Neutrophil (primary cell): ENCODE measurements at regions not wholly inside any gene's neighbourhood (a gene's known extent, or its start where the extent isn't known, plus 50 kb on each side); places are given as distances from the start of the nearest gene placed in this dataset.

Source experiments
- H3K27ac ChIP-seq: fragments of 200-600 bp; sonication (generic); 2 replicates; pipeline ENCODE4 v1.5.1; 2016; ENCODE audit warnings: mild to moderate bottlenecking, moderate library complexity
- H3K27me3 ChIP-seq: fragments of 200-600 bp; sonication (generic); 2 replicates; pipeline ENCODE4 v1.6.0; 2016; ENCODE audit warnings: mild to moderate bottlenecking
- H3K36me3 ChIP-seq: fragments of 200-600 bp; sonication (generic); 2 replicates; pipeline ENCODE4 v1.5.1; 2017
- H3K4me1 ChIP-seq, 2 experiments: fragments of 200-600 bp in 1 of 2; sonication (generic) in 1 of 2; 1 replicate in 1 of 2; 2 replicates in 1 of 2; pipeline versions ENCODE4 v1.5.1 to v1.6.1; 2013 to 2016; ENCODE audit warnings: low read depth in 1 of 2, low read length in 1 of 2, mild to moderate bottlenecking in 1 of 2, moderate library complexity in 1 of 2; ENCODE audit not compliant: control insufficient read depth in 1 of 2, insufficient read depth in 1 of 2
- H3K4me3 ChIP-seq, 2 experiments: fragments of 200-600 bp in 1 of 2; sonication (generic) in 1 of 2; 1 replicate in 1 of 2; 2 replicates in 1 of 2; pipeline ENCODE4 v1.5.1; 2013 to 2016; ENCODE audit warnings: low read depth in 1 of 2, low read length in 1 of 2, mild to moderate bottlenecking in 1 of 2, moderate library complexity in 1 of 2
- H3K9me3 ChIP-seq: fragments of 200-600 bp; sonication (generic); 2 replicates; pipeline ENCODE4 v1.5.1; 2016
- TF ChIP-seq, protein P1 (sequence below): fragments of 200-600 bp; sonication (generic); IDR thresholded peaks from 2 replicates; pipeline ENCODE4 v1.5.1; 2016; ENCODE audit warnings: antibody characterized with exemption

DNA sequence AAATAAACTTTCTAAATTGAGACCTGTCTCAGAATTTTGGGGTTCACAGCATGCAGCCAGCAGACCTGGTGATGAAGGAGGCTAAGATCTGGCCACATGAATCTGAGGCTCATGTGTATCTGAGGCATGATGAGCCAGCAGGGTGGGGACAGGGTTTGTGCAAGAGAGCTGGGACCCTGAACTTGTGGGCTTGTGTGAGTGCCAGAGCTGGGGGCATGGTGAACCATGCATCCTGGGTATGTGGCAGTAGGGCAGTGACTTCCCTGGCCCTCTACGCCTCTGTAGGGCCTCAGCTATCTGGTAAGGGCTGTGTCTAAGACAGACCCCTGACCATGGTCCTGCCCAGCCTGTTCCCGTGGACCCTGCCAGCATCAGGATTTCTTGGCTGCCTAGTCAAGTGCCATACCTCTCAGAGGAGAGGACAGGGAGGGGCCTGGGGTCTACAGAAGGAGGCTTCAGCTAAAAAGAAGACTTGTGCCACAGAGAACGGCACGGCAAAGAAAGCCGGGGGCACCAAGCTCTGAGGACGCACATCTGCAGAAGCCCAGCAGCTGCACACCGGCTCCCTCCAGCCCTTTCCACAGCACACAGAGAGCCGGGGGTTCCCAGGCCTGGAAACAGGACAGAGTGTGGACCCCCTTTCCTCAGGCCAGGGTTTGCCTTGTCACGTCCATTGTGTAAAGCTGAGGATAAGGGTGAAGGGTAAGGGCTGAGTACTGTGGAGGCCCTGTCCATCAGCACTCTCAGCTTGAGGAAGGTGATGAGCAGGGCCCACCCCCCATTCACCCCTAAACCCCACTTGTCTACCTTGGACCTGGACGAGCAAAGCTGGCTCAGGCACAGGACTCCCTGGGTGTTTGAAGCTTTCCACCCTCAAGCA is 130.1 kb downstream of the MRPL36 start:
- TF ChIP-seq, protein P1, sequence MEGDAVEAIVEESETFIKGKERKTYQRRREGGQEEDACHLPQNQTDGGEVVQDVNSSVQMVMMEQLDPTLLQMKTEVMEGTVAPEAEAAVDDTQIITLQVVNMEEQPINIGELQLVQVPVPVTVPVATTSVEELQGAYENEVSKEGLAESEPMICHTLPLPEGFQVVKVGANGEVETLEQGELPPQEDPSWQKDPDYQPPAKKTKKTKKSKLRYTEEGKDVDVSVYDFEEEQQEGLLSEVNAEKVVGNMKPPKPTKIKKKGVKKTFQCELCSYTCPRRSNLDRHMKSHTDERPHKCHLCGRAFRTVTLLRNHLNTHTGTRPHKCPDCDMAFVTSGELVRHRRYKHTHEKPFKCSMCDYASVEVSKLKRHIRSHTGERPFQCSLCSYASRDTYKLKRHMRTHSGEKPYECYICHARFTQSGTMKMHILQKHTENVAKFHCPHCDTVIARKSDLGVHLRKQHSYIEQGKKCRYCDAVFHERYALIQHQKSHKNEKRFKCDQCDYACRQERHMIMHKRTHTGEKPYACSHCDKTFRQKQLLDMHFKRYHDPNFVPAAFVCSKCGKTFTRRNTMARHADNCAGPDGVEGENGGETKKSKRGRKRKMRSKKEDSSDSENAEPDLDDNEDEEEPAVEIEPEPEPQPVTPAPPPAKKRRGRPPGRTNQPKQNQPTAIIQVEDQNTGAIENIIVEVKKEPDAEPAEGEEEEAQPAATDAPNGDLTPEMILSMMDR = no peak
- Histone ChIP-seq H3K36me3 (no peaks in the 10 kb centered on the region), H3K27ac (no peak overlapping the region), H3K4me3 (no peak overlapping the region), H3K27me3 (peaks cover 100% of the 10 kb centered on the region), H3K9me3 (no peaks in the 10 kb centered on the region), H3K4me1 (no peaks in the 10 kb centered on the region)

DNA sequence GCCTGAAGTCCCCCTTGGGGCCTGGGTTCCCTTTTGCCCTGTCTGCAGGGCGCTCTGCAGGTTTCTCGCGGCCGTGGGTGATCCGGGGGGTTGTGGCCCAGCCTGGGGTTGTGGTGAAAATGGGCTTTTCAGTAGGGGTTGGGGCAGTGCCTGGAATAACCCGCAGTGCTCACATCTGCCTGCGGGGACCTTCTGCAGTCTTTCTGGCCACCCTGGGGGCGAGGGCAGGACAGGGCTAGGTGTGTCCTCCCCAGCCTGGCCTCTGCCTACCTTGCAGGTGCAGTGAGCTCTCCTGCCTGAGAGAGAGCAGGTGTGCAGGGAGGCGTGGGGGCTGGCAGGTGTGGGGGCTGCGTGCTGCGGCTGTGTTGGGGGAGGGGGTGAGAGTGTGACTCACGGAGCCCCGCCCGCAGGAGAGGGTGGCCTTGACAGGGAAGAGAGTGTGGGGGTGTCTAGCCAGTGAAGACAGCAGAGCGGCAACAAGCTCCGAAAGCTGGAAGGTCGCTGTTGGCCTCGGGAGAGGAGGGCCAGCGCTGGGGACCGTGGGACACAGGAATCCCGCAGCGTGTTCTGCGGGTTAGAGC is 131.4 kb downstream of the MRPL36 start:
- Histone ChIP-seq H3K4me3 (no peak overlapping the region), H3K36me3 (no peaks in the 10 kb centered on the region), H3K27ac (no peak overlapping the region), H3K4me1 (no peaks in the 10 kb centered on the region), H3K9me3 (no peaks in the 10 kb centered on the region), H3K27me3 (peaks cover 92% of the 10 kb centered on the region)
- TF ChIP-seq, protein P1 = no peak

DNA sequence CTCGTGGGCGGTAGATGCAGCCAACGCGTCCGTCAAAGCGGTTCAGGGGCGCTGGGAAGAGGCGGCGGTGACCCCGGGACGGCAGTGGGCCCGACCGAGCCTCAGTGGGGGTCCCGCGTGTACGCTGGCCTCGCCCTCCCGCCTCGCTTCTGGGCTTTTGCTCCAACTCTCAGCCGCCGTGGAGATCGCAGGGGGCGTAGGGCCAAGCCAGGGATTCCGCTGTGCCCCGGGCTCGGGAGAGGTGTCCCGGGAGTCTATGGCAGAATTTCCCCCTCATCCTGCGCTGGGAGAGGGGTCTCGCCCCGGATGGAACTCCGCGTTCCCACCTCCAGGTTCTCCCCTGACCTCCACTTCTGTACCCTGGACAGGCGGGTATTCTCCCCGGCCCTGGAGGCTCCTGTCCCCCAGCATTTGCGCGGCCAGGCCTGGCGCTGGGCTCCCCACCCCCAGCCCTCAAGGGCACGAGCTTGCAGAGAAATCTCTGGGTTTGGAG is 131.9 kb downstream of the MRPL36 start:
- Histone ChIP-seq H3K27ac (no peak overlapping the region), H3K4me1 (no peaks in the 10 kb centered on the region), H3K36me3 (no peaks in the 10 kb centered on the region), H3K4me3 (no peak overlapping the region), H3K27me3 (peaks cover 86% of the 10 kb centered on the region), H3K9me3 (no peaks in the 10 kb centered on the region)
- TF ChIP-seq, protein P1 = no peak

DNA sequence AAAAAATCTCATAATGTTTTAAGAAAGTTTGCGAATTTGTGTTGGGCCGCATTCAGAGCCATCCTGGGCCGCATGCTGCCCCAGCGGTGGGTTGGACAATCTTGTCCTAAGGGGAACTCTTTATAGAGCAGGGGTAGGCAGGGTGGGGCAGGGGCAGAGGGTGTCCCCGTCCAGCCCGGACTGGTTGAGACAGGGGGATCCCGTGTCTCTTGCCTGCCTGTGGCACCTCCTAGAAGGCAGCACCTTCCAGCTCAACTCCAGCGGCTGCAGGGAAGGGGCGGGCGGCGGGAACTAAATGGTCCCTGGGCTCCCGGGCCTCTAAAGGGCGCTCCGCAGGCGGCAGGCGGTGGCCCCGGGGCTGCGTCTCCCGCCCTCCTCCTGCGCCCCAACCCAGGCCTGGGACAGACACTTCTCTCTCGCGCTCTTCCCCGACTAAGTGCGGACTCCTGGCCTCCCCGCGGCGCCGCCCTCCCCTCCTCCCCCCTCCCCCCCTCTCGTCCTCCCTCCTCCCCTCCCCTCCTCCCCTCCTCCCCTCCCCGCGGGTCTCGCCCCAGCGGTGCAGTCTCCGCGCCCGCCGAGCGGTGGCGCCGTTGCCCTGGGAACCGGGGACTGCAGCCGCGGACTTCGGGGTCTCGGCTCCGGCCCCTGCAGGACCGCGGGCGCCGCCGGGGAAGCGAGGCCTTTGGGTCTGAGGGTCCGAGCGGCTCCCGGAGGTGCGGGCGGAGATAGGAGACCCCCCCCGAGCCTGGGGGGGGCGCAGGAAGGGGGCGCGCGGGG is 132.6 kb downstream of the MRPL36 start:
- no peaks in the 10 kb centered on the region for H3K36me3 ChIP-seq
- H3K4me1 ChIP-seq = no peaks in the 10 kb centered on the region
- H3K27ac ChIP-seq = no peak overlapping the region
- no peak overlapping the region for H3K4me3 ChIP-seq
- H3K9me3 ChIP-seq = no peaks in the 10 kb centered on the region
- H3K27me3 ChIP-seq = peaks cover 79% of the 10 kb centered on the region
- TF ChIP-seq, protein P1 = no peak

DNA sequence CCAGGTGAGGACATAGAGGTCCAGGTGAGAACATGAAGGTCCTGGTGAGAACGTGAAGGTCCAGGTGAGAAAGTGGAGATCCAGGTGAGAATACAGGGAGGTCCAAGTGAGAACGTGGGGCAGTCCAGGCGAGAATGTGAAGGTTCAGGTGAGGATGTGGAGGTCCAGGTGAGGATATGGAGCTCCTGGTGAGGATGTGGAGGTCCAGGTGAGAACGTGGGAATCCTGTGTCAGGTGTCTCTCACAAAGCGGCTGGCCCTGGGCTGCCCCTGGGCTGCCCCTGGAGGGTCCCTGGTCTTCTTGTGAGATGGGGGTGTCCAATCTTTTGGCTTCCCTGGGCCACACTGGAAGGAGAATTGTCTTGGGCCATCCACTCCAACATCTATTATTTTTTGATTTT is 133.4 kb downstream of the MRPL36 start:
- no peaks in the 10 kb centered on the region for H3K36me3 ChIP-seq
- TF ChIP-seq, protein P1 = no peak
- no peak overlapping the region for H3K27ac ChIP-seq
- H3K4me3 ChIP-seq = no peak overlapping the region
- no peaks in the 10 kb centered on the region for H3K4me1 ChIP-seq
- peaks cover 74% of the 10 kb centered on the region for H3K27me3 ChIP-seq
- H3K9me3 ChIP-seq = no peaks in the 10 kb centered on the region
